ENCODE measurements at regions not wholly inside any gene's neighbourhood (a gene's known extent, or its start where the extent isn't known, plus 50 kb on each side); places are given as distances from the start of the nearest gene placed in this dataset.
"Not testable (repeated sequence)": the region's sequence is repeated elsewhere in the genome, so short reads cannot be mapped to it uniquely, and the experiment has no call there.

GRCh38 chr14:105894125-105894977 lies 368.0 kb downstream of the TMEM121 start:
- DNase-seq (ENCODE audit: extremely low read depth in 1 of 11, low read depth in 9 of 11, low spot score in 4 of 11), result no peak

- no peak for DNase-seq (ENCODE audit: extremely low read depth in 1 of 11, low read depth in 9 of 11, low spot score in 4 of 11)
Observed at GRCh38 chr14:105894978-105895881, 368.8 kb downstream of the TMEM121 start.

- DNase-seq (ENCODE audit: extremely low read depth in 1 of 11, low read depth in 9 of 11, low spot score in 4 of 11), result not testable (repeated sequence)
Observed at GRCh38 chr14:105896206-105896605, 369.8 kb downstream of the TMEM121 start.

GRCh38 chr14:105896961-105897724 lies 370.8 kb downstream of the TMEM121 start:
- DNase-seq (ENCODE audit: extremely low read depth in 1 of 11, low read depth in 9 of 11, low spot score in 4 of 11), result not testable (repeated sequence)

- no peak for DNase-seq (ENCODE audit: extremely low read depth in 1 of 11, low read depth in 9 of 11, low spot score in 4 of 11)
Observed at GRCh38 chr14:105897725-105898113, 371.3 kb downstream of the TMEM121 start.

GRCh38 chr14:105898482-105899010 lies 372.2 kb downstream of the TMEM121 start:
- no peak for DNase-seq (ENCODE audit: extremely low read depth in 1 of 11, low read depth in 9 of 11, low spot score in 4 of 11)

- DNase-seq (ENCODE audit: extremely low read depth in 1 of 11, low read depth in 9 of 11, low spot score in 4 of 11), result no peak
Observed at GRCh38 chr14:105899071-105899641, 372.8 kb downstream of the TMEM121 start.

- no peak for DNase-seq (ENCODE audit: extremely low read depth in 1 of 11, low read depth in 9 of 11, low spot score in 4 of 11)
Observed at GRCh38 chr14:105899657-105900397, 373.4 kb downstream of the TMEM121 start.

- DNase-seq (ENCODE audit: extremely low read depth in 1 of 11, low read depth in 9 of 11, low spot score in 4 of 11), result no peak
Observed at GRCh38 chr14:105900398-105901160, 374.2 kb downstream of the TMEM121 start.

GRCh38 chr14:105901226-105901625 lies 374.8 kb downstream of the TMEM121 start:
- DNase-seq (ENCODE audit: extremely low read depth in 1 of 11, low read depth in 9 of 11, low spot score in 4 of 11), result no peak

GRCh38 chr14:105902131-105902898 lies 375.9 kb downstream of the TMEM121 start:
- DNase-seq (ENCODE audit: extremely low read depth in 1 of 11, low read depth in 9 of 11, low spot score in 4 of 11), result no peak

GRCh38 chr14:105902899-105903165 lies 376.4 kb downstream of the TMEM121 start:
- DNase-seq (ENCODE audit: extremely low read depth in 1 of 11, low read depth in 9 of 11, low spot score in 4 of 11), result not testable (repeated sequence)

GRCh38 chr14:105903971-105904370 lies 377.6 kb downstream of the TMEM121 start:
- no peak for DNase-seq (ENCODE audit: extremely low read depth in 1 of 11, low read depth in 9 of 11, low spot score in 4 of 11)

- no peak for DNase-seq (ENCODE audit: extremely low read depth in 1 of 11, low read depth in 9 of 11, low spot score in 4 of 11)
Observed at GRCh38 chr14:105904379-105904778, 378.0 kb downstream of the TMEM121 start.

GRCh38 chr14:105905456-105905855 lies 379.1 kb downstream of the TMEM121 start:
- no peak for DNase-seq (ENCODE audit: extremely low read depth in 1 of 11, low read depth in 9 of 11, low spot score in 4 of 11)

GRCh38 chr14:105907276-105907675 lies 380.9 kb downstream of the TMEM121 start:
- DNase-seq (ENCODE audit: extremely low read depth in 1 of 11, low read depth in 9 of 11, low spot score in 4 of 11), result no peak

- DNase-seq (ENCODE audit: extremely low read depth in 1 of 11, low read depth in 9 of 11, low spot score in 4 of 11), result no peak
Observed at GRCh38 chr14:105908006-105908405, 381.6 kb downstream of the TMEM121 start.

All from renal cortex interstitium (tissue), 11 donors.